ENCODE measurements at regions not wholly inside any gene's neighbourhood (a gene's known extent, or its start where the extent isn't known, plus 50 kb on each side); places are given as distances from the start of the nearest gene placed in this dataset.

DNA sequence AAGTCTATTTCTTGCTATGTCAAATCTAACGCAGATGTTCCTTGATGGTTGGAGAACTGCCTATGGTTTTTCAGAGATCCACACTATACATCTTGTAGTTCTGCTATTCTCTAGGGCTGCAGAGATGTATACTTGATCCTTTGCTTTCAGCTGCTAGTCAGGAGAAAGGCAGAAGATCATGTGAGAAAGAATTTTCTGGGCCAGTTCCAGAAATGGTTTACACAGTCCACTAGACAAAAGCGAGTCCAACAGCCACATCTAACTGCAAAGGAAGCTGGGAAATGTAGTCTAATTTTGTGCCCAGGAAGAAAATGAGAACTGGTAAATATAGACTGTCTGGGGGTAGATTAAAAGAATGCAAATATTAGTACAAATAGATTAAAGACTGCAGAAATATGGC, 394.3 kb upstream of the SLIT2 start:
- Histone ChIP-seq H3F3A (replicated peaks; ENCODE audit: insufficient read depth) (no peaks in the 10 kb centered on the region), H3K4me1 (ENCODE audit: control insufficient read depth in 1 of 2, insufficient read depth in 2 of 2, low read depth in 1 of 2, low read length in 1 of 2) (no peaks in the 10 kb centered on the region), H3K27me3 (ENCODE audit: insufficient read depth) (no peaks in the 10 kb centered on the region), H3K79me2 (ENCODE audit: insufficient read depth) (no peaks in the 10 kb centered on the region), H3K4me2 (no peak overlapping the region), H2AFZ (ENCODE audit: low read depth) (no peak overlapping the region), H4K20me1 (ENCODE audit: insufficient read depth) (no peaks in the 10 kb centered on the region), H3K4me3 (ENCODE audit: low read depth in 2 of 2, low read length in 1 of 2) (no peak overlapping the region), H3K9ac (no peak overlapping the region), H3K27ac (ENCODE audit: low read depth in 2 of 2, low read length in 1 of 2) (no peak overlapping the region), H3K9me3 (no peaks in the 10 kb centered on the region), H3K36me3 (replicated peaks in 1 of 2; ENCODE audit: control insufficient read depth in 1 of 2, insufficient read depth in 2 of 2, low read length in 1 of 2) (no peaks in the 10 kb centered on the region), H3K9me2 (no peaks in the 10 kb centered on the region)
- ChIA-PET CTCF (interaction anchor here (1.0 kb wide), 1 partner anchor 390 kb away, joined by 3 read pairs; no protein-coding TSS in a partner anchor), POLR2A (interaction anchor here (0.6 kb wide), 1 partner anchor 90 kb away, joined by 4 read pairs; no protein-coding TSS in a partner anchor)
- TF ChIP-seq MXI1 (IDR thresholded peaks at IDR 0.05; ENCODE audit: low read depth, low read length), result no peak
- TF ChIP-seq FOXM1 (IDR thresholded peaks at IDR 0.05; ENCODE audit: low read depth), result no peak
- TF ChIP-seq EZH2phosphoT487 (IDR thresholded peaks at IDR 0.05; ENCODE audit: borderline replicate concordance, low read depth), result no peak
- TF ChIP-seq, protein P1, sequence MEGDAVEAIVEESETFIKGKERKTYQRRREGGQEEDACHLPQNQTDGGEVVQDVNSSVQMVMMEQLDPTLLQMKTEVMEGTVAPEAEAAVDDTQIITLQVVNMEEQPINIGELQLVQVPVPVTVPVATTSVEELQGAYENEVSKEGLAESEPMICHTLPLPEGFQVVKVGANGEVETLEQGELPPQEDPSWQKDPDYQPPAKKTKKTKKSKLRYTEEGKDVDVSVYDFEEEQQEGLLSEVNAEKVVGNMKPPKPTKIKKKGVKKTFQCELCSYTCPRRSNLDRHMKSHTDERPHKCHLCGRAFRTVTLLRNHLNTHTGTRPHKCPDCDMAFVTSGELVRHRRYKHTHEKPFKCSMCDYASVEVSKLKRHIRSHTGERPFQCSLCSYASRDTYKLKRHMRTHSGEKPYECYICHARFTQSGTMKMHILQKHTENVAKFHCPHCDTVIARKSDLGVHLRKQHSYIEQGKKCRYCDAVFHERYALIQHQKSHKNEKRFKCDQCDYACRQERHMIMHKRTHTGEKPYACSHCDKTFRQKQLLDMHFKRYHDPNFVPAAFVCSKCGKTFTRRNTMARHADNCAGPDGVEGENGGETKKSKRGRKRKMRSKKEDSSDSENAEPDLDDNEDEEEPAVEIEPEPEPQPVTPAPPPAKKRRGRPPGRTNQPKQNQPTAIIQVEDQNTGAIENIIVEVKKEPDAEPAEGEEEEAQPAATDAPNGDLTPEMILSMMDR (IDR thresholded peaks at IDR 0.05), result no peak
- no peak for TF ChIP-seq CHD2 (IDR thresholded peaks at IDR 0.05; ENCODE audit: low read length, partially characterized antibody)
- TF ChIP-seq POLR2AphosphoS5 (IDR thresholded peaks at IDR 0.05; ENCODE audit: low read depth, low read length), result no peak
- TF ChIP-seq RAD21 (IDR thresholded peaks at IDR 0.05; ENCODE audit: low read length), result no peak
- no peak for TF ChIP-seq SMC3 (IDR thresholded peaks at IDR 0.05; ENCODE audit: low read depth, low read length)
- TF ChIP-seq, protein P2, sequence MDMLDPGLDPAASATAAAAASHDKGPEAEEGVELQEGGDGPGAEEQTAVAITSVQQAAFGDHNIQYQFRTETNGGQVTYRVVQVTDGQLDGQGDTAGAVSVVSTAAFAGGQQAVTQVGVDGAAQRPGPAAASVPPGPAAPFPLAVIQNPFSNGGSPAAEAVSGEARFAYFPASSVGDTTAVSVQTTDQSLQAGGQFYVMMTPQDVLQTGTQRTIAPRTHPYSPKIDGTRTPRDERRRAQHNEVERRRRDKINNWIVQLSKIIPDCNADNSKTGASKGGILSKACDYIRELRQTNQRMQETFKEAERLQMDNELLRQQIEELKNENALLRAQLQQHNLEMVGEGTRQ (IDR thresholded peaks at IDR 0.05; ENCODE audit: borderline replicate concordance, low read depth, low read length), result no peak
- TF ChIP-seq, protein P3, sequence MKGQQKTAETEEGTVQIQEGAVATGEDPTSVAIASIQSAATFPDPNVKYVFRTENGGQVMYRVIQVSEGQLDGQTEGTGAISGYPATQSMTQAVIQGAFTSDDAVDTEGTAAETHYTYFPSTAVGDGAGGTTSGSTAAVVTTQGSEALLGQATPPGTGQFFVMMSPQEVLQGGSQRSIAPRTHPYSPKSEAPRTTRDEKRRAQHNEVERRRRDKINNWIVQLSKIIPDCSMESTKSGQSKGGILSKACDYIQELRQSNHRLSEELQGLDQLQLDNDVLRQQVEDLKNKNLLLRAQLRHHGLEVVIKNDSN (IDR thresholded peaks at IDR 0.05; ENCODE audit: borderline replicate concordance, low read depth), result no peak
- TF ChIP-seq RCOR1 (IDR thresholded peaks at IDR 0.05; ENCODE audit: low read length), result no peak
- no peak for TF ChIP-seq GATA2 (CRISPR knock-in tag; IDR thresholded peaks at IDR 0.05)
- DNase-seq, result no peak
- WGBS (ENCODE audit: low lambda C conversion rate), result 59% methylated on average over 2 of the region's 2 CpGs

DNA sequence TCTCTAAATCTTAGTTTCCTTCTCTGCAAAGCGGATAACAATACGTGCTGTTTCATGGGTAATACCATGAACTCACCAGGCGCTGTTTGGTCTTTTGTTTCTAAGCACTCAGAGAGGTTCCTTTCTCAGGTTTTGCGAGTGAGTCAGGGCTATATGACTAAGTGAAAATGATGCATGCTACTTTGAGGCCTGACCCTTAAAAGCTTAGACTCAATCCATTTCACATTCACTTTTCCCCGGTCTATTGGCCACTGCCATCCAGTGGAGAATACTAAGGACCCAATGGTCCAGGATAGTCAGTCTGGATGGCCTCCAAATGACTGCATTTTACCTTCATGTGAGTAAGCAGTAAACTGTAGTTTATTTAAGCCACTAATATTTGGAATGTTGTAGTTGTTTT, 400.8 kb upstream of the SLIT2 start:
- peaks cover 4% of the 10 kb centered on the region for H3F3A ChIP-seq (replicated peaks; ENCODE audit: insufficient read depth)
- H3K4me2 ChIP-seq, result no peak overlapping the region
- no peaks in the 10 kb centered on the region for H3K9me2 ChIP-seq
- H2AFZ ChIP-seq (ENCODE audit: low read depth), result no peak overlapping the region; the same call in 1 of the 2 replicates
- no peak overlapping the region for H3K9ac ChIP-seq
- no peaks in the 10 kb centered on the region for H3K9me3 ChIP-seq
- no peaks in the 10 kb centered on the region for H3K79me2 ChIP-seq (ENCODE audit: insufficient read depth)
- H3K27ac ChIP-seq (ENCODE audit: low read depth in 2 of 2, low read length in 1 of 2), result peak overlapping the region in 1 of 2 experiments; percentile 50; a peak in 2 of 4 replicates
- H3K36me3 ChIP-seq (replicated peaks in 1 of 2; ENCODE audit: control insufficient read depth in 1 of 2, insufficient read depth in 2 of 2, low read length in 1 of 2), result no peaks in the 10 kb centered on the region
- no peaks in the 10 kb centered on the region for H3K4me1 ChIP-seq (ENCODE audit: control insufficient read depth in 1 of 2, insufficient read depth in 2 of 2, low read depth in 1 of 2, low read length in 1 of 2)
- no peak overlapping the region for H3K4me3 ChIP-seq (ENCODE audit: low read depth in 2 of 2, low read length in 1 of 2)
- ChIA-PET CTCF (no interaction called here), POLR2A (no interaction called here)
- no peaks in the 10 kb centered on the region for H3K27me3 ChIP-seq (ENCODE audit: insufficient read depth)
- no peak for DNase-seq
- 70% methylated on average over 5 of the region's 5 CpGs for WGBS (ENCODE audit: low lambda C conversion rate)
- no peaks in the 10 kb centered on the region for H4K20me1 ChIP-seq (ENCODE audit: insufficient read depth)
- TF ChIP-seq FOXM1 (IDR thresholded peaks at IDR 0.05; ENCODE audit: low read depth) (no peak), TAF1 (IDR thresholded peaks at IDR 0.05; ENCODE audit: borderline replicate concordance, low read depth, low read length) (no peak), RAD21 (IDR thresholded peaks at IDR 0.05; ENCODE audit: low read length) (no peak), EP300 (IDR thresholded peaks at IDR 0.05; ENCODE audit: borderline replicate concordance in 1 of 2, low read depth in 1 of 2, low read length in 1 of 2) (no peak), MXI1 (IDR thresholded peaks at IDR 0.05; ENCODE audit: low read depth, low read length) (no peak), FOSL2 (IDR thresholded peaks at IDR 0.05; ENCODE audit: borderline replicate concordance, low read depth) (peak; percentile 81), SMC3 (IDR thresholded peaks at IDR 0.05; ENCODE audit: low read depth, low read length) (no peak)
- TF ChIP-seq, protein P4, sequence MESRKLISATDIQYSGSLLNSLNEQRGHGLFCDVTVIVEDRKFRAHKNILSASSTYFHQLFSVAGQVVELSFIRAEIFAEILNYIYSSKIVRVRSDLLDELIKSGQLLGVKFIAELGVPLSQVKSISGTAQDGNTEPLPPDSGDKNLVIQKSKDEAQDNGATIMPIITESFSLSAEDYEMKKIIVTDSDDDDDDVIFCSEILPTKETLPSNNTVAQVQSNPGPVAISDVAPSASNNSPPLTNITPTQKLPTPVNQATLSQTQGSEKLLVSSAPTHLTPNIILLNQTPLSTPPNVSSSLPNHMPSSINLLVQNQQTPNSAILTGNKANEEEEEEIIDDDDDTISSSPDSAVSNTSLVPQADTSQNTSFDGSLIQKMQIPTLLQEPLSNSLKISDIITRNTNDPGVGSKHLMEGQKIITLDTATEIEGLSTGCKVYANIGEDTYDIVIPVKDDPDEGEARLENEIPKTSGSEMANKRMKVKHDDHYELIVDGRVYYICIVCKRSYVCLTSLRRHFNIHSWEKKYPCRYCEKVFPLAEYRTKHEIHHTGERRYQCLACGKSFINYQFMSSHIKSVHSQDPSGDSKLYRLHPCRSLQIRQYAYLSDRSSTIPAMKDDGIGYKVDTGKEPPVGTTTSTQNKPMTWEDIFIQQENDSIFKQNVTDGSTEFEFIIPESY (IDR thresholded peaks at IDR 0.05; ENCODE audit: borderline replicate concordance, low read depth), result no peak
- TF ChIP-seq, protein P3 (IDR thresholded peaks at IDR 0.05; ENCODE audit: borderline replicate concordance, low read depth), result no peak
- TF ChIP-seq, protein P5, sequence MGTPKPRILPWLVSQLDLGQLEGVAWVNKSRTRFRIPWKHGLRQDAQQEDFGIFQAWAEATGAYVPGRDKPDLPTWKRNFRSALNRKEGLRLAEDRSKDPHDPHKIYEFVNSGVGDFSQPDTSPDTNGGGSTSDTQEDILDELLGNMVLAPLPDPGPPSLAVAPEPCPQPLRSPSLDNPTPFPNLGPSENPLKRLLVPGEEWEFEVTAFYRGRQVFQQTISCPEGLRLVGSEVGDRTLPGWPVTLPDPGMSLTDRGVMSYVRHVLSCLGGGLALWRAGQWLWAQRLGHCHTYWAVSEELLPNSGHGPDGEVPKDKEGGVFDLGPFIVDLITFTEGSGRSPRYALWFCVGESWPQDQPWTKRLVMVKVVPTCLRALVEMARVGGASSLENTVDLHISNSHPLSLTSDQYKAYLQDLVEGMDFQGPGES (IDR thresholded peaks at IDR 0.05; ENCODE audit: low read depth, low read length), result no peak
- TF ChIP-seq, protein P2 (IDR thresholded peaks at IDR 0.05; ENCODE audit: borderline replicate concordance, low read depth, low read length), result no peak

All from SK-N-SH (cell line).